ENCODE measurements at regions not wholly inside any gene's neighbourhood (a gene's known extent, or its start where the extent isn't known, plus 50 kb on each side); places are given as distances from the start of the nearest gene placed in this dataset.

GRCh38 chr18:40935423-40935822, 1019.6 kb upstream of the PIK3C3 start:
- no peak overlapping the region for H3K27ac ChIP-seq (ENCODE audit: low read depth, low read length)
- H3K36me3 ChIP-seq (ENCODE audit: insufficient read depth, low read length) = no peaks in the 10 kb centered on the region
- TF ChIP-seq EZH2 (IDR thresholded peaks at IDR 0.05; ENCODE audit: insufficient read depth, low read length) (no peak), CTCF (IDR thresholded peaks at IDR 0.05; ENCODE audit: insufficient read depth, low read depth, low read length) (peak; percentile 29)
- Mint-ChIP-seq H3K4me1 (ENCODE audit: low read depth, unreplicated experiment) (peaks cover 3% of the 10 kb centered on the region), H3K4me3 (ENCODE audit: unreplicated experiment) (no peak overlapping the region), H3K36me3 (ENCODE audit: low read depth, unreplicated experiment) (no peaks in the 10 kb centered on the region), H3K27me3 (ENCODE audit: low read depth, unreplicated experiment) (no peaks in the 10 kb centered on the region), H3K27ac (ENCODE audit: unreplicated experiment) (no peak overlapping the region), H3K9me3 (ENCODE audit: unreplicated experiment) (no peaks in the 10 kb centered on the region)
- no peak overlapping the region for H3K9ac ChIP-seq (ENCODE audit: low read length)
- FAIRE-seq (no peak), DNase-seq (ENCODE audit: low read depth) (no peak)
- no peaks in the 10 kb centered on the region for H3K4me1 ChIP-seq (ENCODE audit: insufficient read depth, low read length)
- no peaks in the 10 kb centered on the region for H3K79me2 ChIP-seq (ENCODE audit: insufficient read depth, low read length)
- H4K20me1 ChIP-seq (ENCODE audit: insufficient read depth, low read length) = no peaks in the 10 kb centered on the region
- no peak overlapping the region for H3K4me2 ChIP-seq (ENCODE audit: low read length)
- no peak overlapping the region for H3K4me3 ChIP-seq (ENCODE audit: insufficient read depth, low read depth, low read length)
- H3K27me3 ChIP-seq (ENCODE audit: insufficient read depth, low read length) = no peaks in the 10 kb centered on the region
- H2AFZ ChIP-seq (ENCODE audit: low read depth, low read length) = no peak overlapping the region
- no peaks in the 10 kb centered on the region for H3K9me3 ChIP-seq (ENCODE audit: insufficient read depth, low read depth, low read length)

- no peaks in the 10 kb centered on the region for H3K36me3 Mint-ChIP-seq (ENCODE audit: low read depth, unreplicated experiment)
- no peaks in the 10 kb centered on the region for H3K36me3 ChIP-seq (ENCODE audit: insufficient read depth, low read length)
- H4K20me1 ChIP-seq (ENCODE audit: insufficient read depth, low read length) = no peaks in the 10 kb centered on the region
- H3K4me1 ChIP-seq (ENCODE audit: insufficient read depth, low read length) = no peaks in the 10 kb centered on the region
- no peak overlapping the region for H2AFZ ChIP-seq (ENCODE audit: low read depth, low read length)
- H3K9ac ChIP-seq (ENCODE audit: low read length) = no peak overlapping the region
- H3K27ac ChIP-seq (ENCODE audit: low read depth, low read length) = no peak overlapping the region
- no peaks in the 10 kb centered on the region for H3K9me3 ChIP-seq (ENCODE audit: insufficient read depth, low read depth, low read length)
- H3K4me1 Mint-ChIP-seq (ENCODE audit: low read depth, unreplicated experiment) = peaks cover 3% of the 10 kb centered on the region
- H3K27me3 Mint-ChIP-seq (ENCODE audit: low read depth, unreplicated experiment) = no peaks in the 10 kb centered on the region
- no peaks in the 10 kb centered on the region for H3K79me2 ChIP-seq (ENCODE audit: insufficient read depth, low read length)
- no peak overlapping the region for H3K4me3 ChIP-seq (ENCODE audit: insufficient read depth, low read depth, low read length)
- TF ChIP-seq CTCF (IDR thresholded peaks at IDR 0.05; ENCODE audit: insufficient read depth, low read depth, low read length) (no peak), EZH2 (IDR thresholded peaks at IDR 0.05; ENCODE audit: insufficient read depth, low read length) (no peak)
- no peaks in the 10 kb centered on the region for H3K9me3 Mint-ChIP-seq (ENCODE audit: unreplicated experiment)
- H3K27me3 ChIP-seq (ENCODE audit: insufficient read depth, low read length) = no peaks in the 10 kb centered on the region
- no peak overlapping the region for H3K4me2 ChIP-seq (ENCODE audit: low read length)
- no peak overlapping the region for H3K27ac Mint-ChIP-seq (ENCODE audit: unreplicated experiment)
- FAIRE-seq (no peak), DNase-seq (ENCODE audit: low read depth) (no peak)
- H3K4me3 Mint-ChIP-seq (ENCODE audit: unreplicated experiment) = no peak overlapping the region
Measured at GRCh38 chr18:40932862-40933261, 1022.2 kb upstream of the PIK3C3 start.

GRCh38 chr18:40930211-40930882, 1024.7 kb upstream of the PIK3C3 start:
- Histone ChIP-seq H3K9me3 (ENCODE audit: insufficient read depth, low read depth, low read length) (no peaks in the 10 kb centered on the region), H4K20me1 (ENCODE audit: insufficient read depth, low read length) (no peaks in the 10 kb centered on the region), H3K4me3 (ENCODE audit: insufficient read depth, low read depth, low read length) (no peak overlapping the region), H3K4me2 (ENCODE audit: low read length) (no peak overlapping the region), H3K9ac (ENCODE audit: low read length) (no peak overlapping the region), H3K27me3 (ENCODE audit: insufficient read depth, low read length) (no peaks in the 10 kb centered on the region), H2AFZ (ENCODE audit: low read depth, low read length) (no peak overlapping the region), H3K36me3 (ENCODE audit: insufficient read depth, low read length) (no peaks in the 10 kb centered on the region), H3K27ac (ENCODE audit: low read depth, low read length) (no peak overlapping the region), H3K79me2 (ENCODE audit: insufficient read depth, low read length) (no peaks in the 10 kb centered on the region), H3K4me1 (ENCODE audit: insufficient read depth, low read length) (no peaks in the 10 kb centered on the region)
- no peak for TF ChIP-seq CTCF (IDR thresholded peaks at IDR 0.05; ENCODE audit: insufficient read depth, low read depth, low read length)
- TF ChIP-seq EZH2 (IDR thresholded peaks at IDR 0.05; ENCODE audit: insufficient read depth, low read length) = no peak
- Mint-ChIP-seq H3K4me1 (ENCODE audit: low read depth, unreplicated experiment) (no peaks in the 10 kb centered on the region), H3K27me3 (ENCODE audit: low read depth, unreplicated experiment) (no peaks in the 10 kb centered on the region), H3K4me3 (ENCODE audit: unreplicated experiment) (no peak overlapping the region), H3K9me3 (ENCODE audit: unreplicated experiment) (no peaks in the 10 kb centered on the region), H3K27ac (ENCODE audit: unreplicated experiment) (no peak overlapping the region), H3K36me3 (ENCODE audit: low read depth, unreplicated experiment) (no peaks in the 10 kb centered on the region)
- DNase-seq (ENCODE audit: low read depth) (no peak), FAIRE-seq (no peak)
